GM23338 (cell line): ENCODE measurements at regions not wholly inside any gene's neighbourhood (a gene's known extent, or its start where the extent isn't known, plus 50 kb on each side); places are given as distances from the start of the nearest gene placed in this dataset.

Experiments used
- EZH2 ChIP-seq: fragments of 200-600 bp; sonication (generic); IDR thresholded peaks from one replicate; pipeline ENCODE4 v1.8.0; 2017; ENCODE audit warnings: antibody characterized with exemption, mild to moderate bottlenecking, low read depth; ENCODE audit not compliant: unreplicated experiment
- POLR2AphosphoS5 ChIP-seq: IDR thresholded peaks from 2 replicates; pipeline ENCODE4 v1.6.1; 2016; ENCODE audit warnings: antibody characterized with exemption, low read depth
- TF ChIP-seq, protein P1 (sequence below), 2 experiments: fragments of 200-600 bp in 1 of 2; sonication (generic) in 1 of 2; conservative IDR thresholded peaks; 2 replicates each; pipeline versions ENCODE4 v1.5.1 to v1.6.1; 2016 to 2017; ENCODE audit warnings: antibody characterized with exemption in 2 of 2, low read depth in 2 of 2, mild to moderate bottlenecking in 2 of 2, moderate library complexity in 1 of 2

GRCh38 chr4:141858437-141858836, 222.1 kb downstream of the IL15 start:
- TF ChIP-seq, protein P1, sequence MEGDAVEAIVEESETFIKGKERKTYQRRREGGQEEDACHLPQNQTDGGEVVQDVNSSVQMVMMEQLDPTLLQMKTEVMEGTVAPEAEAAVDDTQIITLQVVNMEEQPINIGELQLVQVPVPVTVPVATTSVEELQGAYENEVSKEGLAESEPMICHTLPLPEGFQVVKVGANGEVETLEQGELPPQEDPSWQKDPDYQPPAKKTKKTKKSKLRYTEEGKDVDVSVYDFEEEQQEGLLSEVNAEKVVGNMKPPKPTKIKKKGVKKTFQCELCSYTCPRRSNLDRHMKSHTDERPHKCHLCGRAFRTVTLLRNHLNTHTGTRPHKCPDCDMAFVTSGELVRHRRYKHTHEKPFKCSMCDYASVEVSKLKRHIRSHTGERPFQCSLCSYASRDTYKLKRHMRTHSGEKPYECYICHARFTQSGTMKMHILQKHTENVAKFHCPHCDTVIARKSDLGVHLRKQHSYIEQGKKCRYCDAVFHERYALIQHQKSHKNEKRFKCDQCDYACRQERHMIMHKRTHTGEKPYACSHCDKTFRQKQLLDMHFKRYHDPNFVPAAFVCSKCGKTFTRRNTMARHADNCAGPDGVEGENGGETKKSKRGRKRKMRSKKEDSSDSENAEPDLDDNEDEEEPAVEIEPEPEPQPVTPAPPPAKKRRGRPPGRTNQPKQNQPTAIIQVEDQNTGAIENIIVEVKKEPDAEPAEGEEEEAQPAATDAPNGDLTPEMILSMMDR (conservative IDR thresholded peaks at IDR 0.05; ENCODE audit: low read depth in 2 of 2), result no peak
- TF ChIP-seq EZH2, result no peak
- TF ChIP-seq POLR2AphosphoS5, result no peak
